Endodermal cell (in vitro differentiated cells): ENCODE measurements at regions not wholly inside any gene's neighbourhood (a gene's known extent, or its start where the extent isn't known, plus 50 kb on each side); places are given as distances from the start of the nearest gene placed in this dataset.

ENCODE experiments used
- DNase-seq: peaks from one replicate; pipeline ENCODE4 v3.0.0-alpha.2; 2017
- H3K27ac ChIP-seq: 2 replicates; pipeline ENCODE4 v1.5.1; 2013; ENCODE audit warnings: mild to moderate bottlenecking, low read depth, low read length, moderate library complexity
- H3K27me3 ChIP-seq: 2 replicates; pipeline ENCODE4 v1.6.1; 2013; ENCODE audit warnings: mild to moderate bottlenecking, low read length, moderate library complexity; ENCODE audit not compliant: insufficient read depth, control insufficient read depth, poor library complexity, severe bottlenecking
- H3K36me3 ChIP-seq: 2 replicates; pipeline ENCODE4 v1.7.0; 2013; ENCODE audit warnings: mild to moderate bottlenecking, low read length, moderate library complexity; ENCODE audit not compliant: control insufficient read depth, insufficient read depth
- H3K4me1 ChIP-seq: one replicate; pipeline ENCODE4 v1.7.0; 2013; ENCODE audit warnings: low read length; ENCODE audit not compliant: control insufficient read depth, insufficient read depth
- H3K4me3 ChIP-seq: 2 replicates; pipeline ENCODE4 v1.5.1; 2013; ENCODE audit warnings: mild to moderate bottlenecking, low read length, moderate library complexity
- H3K9ac ChIP-seq: 2 replicates; pipeline ENCODE4 v1.6.1; 2013; ENCODE audit warnings: mild to moderate bottlenecking, low read length, moderate library complexity; ENCODE audit not compliant: poor library complexity, severe bottlenecking; ENCODE audit errors: extremely low read depth
- H3K9me3 ChIP-seq: 2 replicates; pipeline ENCODE4 v1.6.1; 2013; ENCODE audit warnings: mild to moderate bottlenecking, low read length, moderate library complexity; ENCODE audit not compliant: control insufficient read depth
- H3K27ac Mint-ChIP-seq: 2 replicates; pipeline ENCODE4 v1.8.0; 2020; ENCODE audit warnings: mixed read lengths
- H3K27me3 Mint-ChIP-seq: 2 replicates; pipeline ENCODE4 v1.8.0; 2021; ENCODE audit warnings: mild to moderate bottlenecking, mixed read lengths; ENCODE audit not compliant: insufficient read depth
- H3K36me3 Mint-ChIP-seq: 2 replicates; pipeline ENCODE4 v1.8.0; 2020; ENCODE audit warnings: low read depth, mixed read lengths
- H3K4me1 Mint-ChIP-seq: 2 replicates; pipeline ENCODE4 v1.8.0; 2020; ENCODE audit warnings: mixed read lengths
- H3K4me3 Mint-ChIP-seq: 2 replicates; pipeline ENCODE4 v1.8.0; 2020; ENCODE audit warnings: mild to moderate bottlenecking, moderate library complexity, mixed read lengths
- H3K9me3 Mint-ChIP-seq: 2 replicates; pipeline ENCODE4 v1.8.0; 2020; ENCODE audit warnings: mild to moderate bottlenecking, mixed read lengths
- WGBS, 2 experiments: methylation state at CpG; one replicate each; pipeline versions ENCODE4 v1.1.5 to v1.1.7; 2013; ENCODE audit warnings: missing lambda C conversion rate in 2 of 2, mixed read lengths in 1 of 2; ENCODE audit not compliant: insufficient coverage in 1 of 2, insufficient read length in 1 of 2; 5-methylcytosine and 5-hydroxymethylcytosine counted together
- TF ChIP-seq, protein P1 (sequence below): fragments of 200-600 bp; sonication (generic); conservative IDR thresholded peaks from 2 replicates; pipeline ENCODE4 v1.5.0; 2021; ENCODE audit warnings: antibody characterized with exemption, mild to moderate bottlenecking

DNA sequence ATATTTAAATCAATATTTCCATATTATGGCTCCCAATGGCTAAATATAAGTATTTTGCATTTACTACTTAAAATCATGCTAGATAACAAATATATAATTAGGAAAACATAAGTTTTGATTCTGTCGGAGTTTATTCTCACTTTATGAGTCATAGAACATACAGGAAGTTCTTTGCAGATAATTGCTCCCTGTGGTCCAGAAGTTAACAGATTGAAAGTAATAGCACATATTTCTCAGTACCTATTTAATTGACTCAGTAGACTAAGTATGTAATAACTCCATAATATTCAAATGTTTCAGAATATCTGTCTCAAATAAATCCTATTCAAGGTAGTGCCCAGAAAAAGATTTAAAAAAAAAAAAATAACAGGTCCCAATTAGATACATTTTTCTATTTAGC lies 806.0 kb upstream of the ATXN7L3B start:
- Mint-ChIP-seq H3K4me1 (no peaks in the 10 kb centered on the region), H3K27me3 (no peaks in the 10 kb centered on the region), H3K27ac (no peak overlapping the region), H3K36me3 (no peaks in the 10 kb centered on the region), H3K9me3 (no peaks in the 10 kb centered on the region), H3K4me3 (no peak overlapping the region)
- TF ChIP-seq, protein P1, sequence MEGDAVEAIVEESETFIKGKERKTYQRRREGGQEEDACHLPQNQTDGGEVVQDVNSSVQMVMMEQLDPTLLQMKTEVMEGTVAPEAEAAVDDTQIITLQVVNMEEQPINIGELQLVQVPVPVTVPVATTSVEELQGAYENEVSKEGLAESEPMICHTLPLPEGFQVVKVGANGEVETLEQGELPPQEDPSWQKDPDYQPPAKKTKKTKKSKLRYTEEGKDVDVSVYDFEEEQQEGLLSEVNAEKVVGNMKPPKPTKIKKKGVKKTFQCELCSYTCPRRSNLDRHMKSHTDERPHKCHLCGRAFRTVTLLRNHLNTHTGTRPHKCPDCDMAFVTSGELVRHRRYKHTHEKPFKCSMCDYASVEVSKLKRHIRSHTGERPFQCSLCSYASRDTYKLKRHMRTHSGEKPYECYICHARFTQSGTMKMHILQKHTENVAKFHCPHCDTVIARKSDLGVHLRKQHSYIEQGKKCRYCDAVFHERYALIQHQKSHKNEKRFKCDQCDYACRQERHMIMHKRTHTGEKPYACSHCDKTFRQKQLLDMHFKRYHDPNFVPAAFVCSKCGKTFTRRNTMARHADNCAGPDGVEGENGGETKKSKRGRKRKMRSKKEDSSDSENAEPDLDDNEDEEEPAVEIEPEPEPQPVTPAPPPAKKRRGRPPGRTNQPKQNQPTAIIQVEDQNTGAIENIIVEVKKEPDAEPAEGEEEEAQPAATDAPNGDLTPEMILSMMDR = no peak
- 100% methylated on average over 1 of the region's 1 CpG; no CpG with 5 or more reads in 1 of the 2 experiments for WGBS, 2 experiments
- Histone ChIP-seq H3K27ac (no peak overlapping the region), H3K27me3 (no peaks in the 10 kb centered on the region), H3K9me3 (no peaks in the 10 kb centered on the region), H3K4me1 (no peaks in the 10 kb centered on the region), H3K36me3 (no peaks in the 10 kb centered on the region), H3K4me3 (no peak overlapping the region), H3K9ac (no peak overlapping the region)
- DNase-seq = no peak

DNA sequence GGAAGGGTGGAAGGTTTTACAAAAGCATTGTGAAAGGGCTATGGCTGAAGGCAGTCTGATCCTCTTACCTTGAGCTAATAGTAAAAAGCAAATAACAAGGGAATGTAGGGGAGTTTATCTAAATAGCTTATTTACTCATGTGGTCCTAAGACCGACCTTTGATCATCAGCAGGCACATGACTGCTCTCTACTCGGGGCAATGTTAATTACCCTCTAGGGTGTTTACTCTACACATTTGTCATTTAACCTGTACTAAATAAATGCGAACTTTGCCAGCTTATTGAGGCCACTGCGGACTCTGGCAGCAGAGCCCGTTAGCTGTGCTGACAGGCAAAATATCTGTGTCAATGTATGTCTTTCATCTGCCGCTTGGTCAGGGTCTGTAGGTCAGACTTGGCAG lies 768.3 kb upstream of the ATXN7L3B start:
- Histone ChIP-seq H3K9ac (no peak overlapping the region), H3K36me3 (no peaks in the 10 kb centered on the region), H3K4me1 (peaks cover 8% of the 10 kb centered on the region), H3K27ac (no peak overlapping the region), H3K4me3 (peak overlapping the region; percentile 77), H3K27me3 (no peaks in the 10 kb centered on the region), H3K9me3 (peaks cover 58% of the 10 kb centered on the region)
- TF ChIP-seq, protein P1 = no peak
- H3K4me1 Mint-ChIP-seq = peaks cover 6% of the 10 kb centered on the region
- no peak for DNase-seq
- H3K4me3 Mint-ChIP-seq = no peak overlapping the region
- H3K27ac Mint-ChIP-seq = peak overlapping the region; percentile 62
- H3K9me3 Mint-ChIP-seq = peaks cover 36% of the 10 kb centered on the region
- H3K36me3 Mint-ChIP-seq = peaks cover 16% of the 10 kb centered on the region
- H3K27me3 Mint-ChIP-seq = no peaks in the 10 kb centered on the region
- 87 to 93% methylated on average over 6 of the region's 6 CpGs for WGBS, 2 experiments

DNA sequence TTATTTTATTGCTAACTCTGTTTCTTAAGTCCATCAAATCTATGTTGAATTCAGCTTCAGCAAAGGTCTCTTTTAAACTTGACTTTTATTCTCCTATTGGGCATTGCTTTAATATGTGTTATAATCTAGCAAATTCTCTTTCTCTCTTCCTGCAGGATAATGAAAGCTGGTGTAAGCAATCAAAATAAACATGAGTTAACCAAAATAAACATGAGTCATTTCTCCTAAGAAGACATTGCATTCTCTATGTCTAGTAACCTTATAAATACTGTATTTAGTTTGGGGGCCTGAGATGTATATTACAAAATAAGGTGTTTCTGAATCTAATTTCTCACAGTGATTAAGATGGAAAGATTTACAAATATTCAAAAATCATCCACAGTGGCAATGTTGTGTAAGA lies 739.1 kb upstream of the ATXN7L3B start:
- Histone ChIP-seq H3K36me3 (no peaks in the 10 kb centered on the region), H3K9me3 (peaks cover 29% of the 10 kb centered on the region), H3K4me3 (no peak overlapping the region), H3K9ac (no peak overlapping the region), H3K27me3 (no peaks in the 10 kb centered on the region), H3K4me1 (no peaks in the 10 kb centered on the region), H3K27ac (no peak overlapping the region)
- H3K4me3 Mint-ChIP-seq = no peak overlapping the region
- peaks cover 29% of the 10 kb centered on the region for H3K9me3 Mint-ChIP-seq
- TF ChIP-seq, protein P1 = no peak
- peaks cover 4% of the 10 kb centered on the region for H3K36me3 Mint-ChIP-seq
- H3K27ac Mint-ChIP-seq = no peak overlapping the region
- DNase-seq = no peak
- no peaks in the 10 kb centered on the region for H3K27me3 Mint-ChIP-seq
- H3K4me1 Mint-ChIP-seq = no peaks in the 10 kb centered on the region
